ENCODE measurements at regions not wholly inside any gene's neighbourhood (a gene's known extent, or its start where the extent isn't known, plus 50 kb on each side); places are given as distances from the start of the nearest gene placed in this dataset.

GRCh38 chr2:172256886-172257285 lies 154.2 kb upstream of the DLX2 start:
- Histone ChIP-seq H3K4me3 (replicated peaks in 1 of 3; ENCODE audit: low read depth in 2 of 3, low read length in 3 of 3) (no peak overlapping the region), H3K27ac (ENCODE audit: low read depth in 1 of 2, low read length in 2 of 2) (no peak overlapping the region), H3K9me3 (replicated peaks in 1 of 2; ENCODE audit: control insufficient read depth in 1 of 2, insufficient read depth in 1 of 2, low read length in 2 of 2) (no peaks in the 10 kb centered on the region), H3K9ac (ENCODE audit: insufficient read depth, low read length, poor library complexity, severe bottlenecking) (no peak overlapping the region), H3K4me2 (replicated peaks; ENCODE audit: extremely low read depth, low read length, poor library complexity, severe bottlenecking) (no peak overlapping the region), H3K36me3 (replicated peaks in 1 of 2; ENCODE audit: control insufficient read depth in 1 of 2, insufficient read depth in 2 of 2, low read length in 2 of 2) (no peaks in the 10 kb centered on the region), H3K27me3 (ENCODE audit: control insufficient read depth in 2 of 2, insufficient read depth in 2 of 2, low read length in 2 of 2) (no peaks in the 10 kb centered on the region), H3K79me2 (ENCODE audit: insufficient read depth, low read length) (no peaks in the 10 kb centered on the region), H2AFZ (ENCODE audit: insufficient read depth, low read depth, low read length, poor library complexity, severe bottlenecking) (no peak overlapping the region), H4K20me1 (ENCODE audit: insufficient read depth, low read length) (no peaks in the 10 kb centered on the region), H3K4me1 (ENCODE audit: control insufficient read depth in 1 of 2, insufficient read depth in 2 of 2, low read length in 2 of 2) (peaks cover 4 to 15% of the 10 kb centered on the region in 2 donors)
- Mint-ChIP-seq H3K9me3 (peaks cover 0 to 3% (median 0%) of the 10 kb centered on the region in 7 donors), H3K4me3 (no peak overlapping the region), H3K27ac (no peak overlapping the region), H3K4me1 (peaks cover 16% of the 10 kb centered on the region), H3K27me3 (ENCODE audit: low read depth in 3 of 3) (peaks cover 1 to 2% (median 1%) of the 10 kb centered on the region in 3 donors), H3K36me3 (peaks cover 0 to 2% of the 10 kb centered on the region in 2 donors)
- WGBS (ENCODE audit: insufficient coverage), result 100% methylated on average over 1 of the region's 2 CpGs
- TF ChIP-seq CTCF (IDR thresholded peaks at IDR 0.05), result no peak
- no peak for DNase-seq
- intact Hi-C loops (cut with micrococcal nuclease), result no loop called here

DNA sequence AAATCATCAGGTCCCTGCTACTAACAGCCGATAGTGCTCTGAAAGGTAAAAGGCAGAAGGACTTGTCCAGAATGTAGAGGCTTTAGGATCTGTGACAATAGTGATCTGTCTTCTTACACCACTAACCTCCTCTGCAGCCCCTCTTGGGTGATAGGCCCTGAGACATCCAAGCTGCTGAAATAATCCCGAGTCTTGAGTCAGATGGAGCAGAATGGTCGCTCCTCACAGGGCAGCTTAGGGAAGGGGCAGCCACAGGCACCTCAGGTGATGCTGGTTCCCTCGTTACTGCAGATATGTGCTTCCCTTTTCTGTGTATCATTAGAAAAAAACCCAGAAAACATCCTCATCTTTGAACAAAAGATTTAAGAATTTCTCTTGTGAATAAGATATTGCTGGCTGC lies 157.1 kb upstream of the DLX2 start:
- H3K9me3 Mint-ChIP-seq, result peaks cover 0 to 3% (median 0%) of the 10 kb centered on the region in 7 donors
- no peaks in the 10 kb centered on the region for H3K27me3 ChIP-seq (ENCODE audit: control insufficient read depth in 2 of 2, insufficient read depth in 2 of 2, low read length in 2 of 2)
- H3K9ac ChIP-seq (ENCODE audit: insufficient read depth, low read length, poor library complexity, severe bottlenecking), result no peak overlapping the region
- no peaks in the 10 kb centered on the region for H3K9me3 ChIP-seq (replicated peaks in 1 of 2; ENCODE audit: control insufficient read depth in 1 of 2, insufficient read depth in 1 of 2, low read length in 2 of 2)
- no peaks in the 10 kb centered on the region for H4K20me1 ChIP-seq (ENCODE audit: insufficient read depth, low read length)
- H3K27ac ChIP-seq (ENCODE audit: low read depth in 1 of 2, low read length in 2 of 2), result no peak overlapping the region
- intact Hi-C loops (cut with micrococcal nuclease), result no loop called here
- H3K27me3 Mint-ChIP-seq (ENCODE audit: low read depth in 3 of 3), result peaks cover 1 to 5% (median 1%) of the 10 kb centered on the region in 3 donors
- H3K4me3 Mint-ChIP-seq, result no peak overlapping the region
- WGBS (ENCODE audit: insufficient coverage), result 100% methylated on average over 2 of the region's 4 CpGs
- no peak for DNase-seq
- no peak overlapping the region for H2AFZ ChIP-seq (ENCODE audit: insufficient read depth, low read depth, low read length, poor library complexity, severe bottlenecking)
- no peaks in the 10 kb centered on the region for H3K36me3 Mint-ChIP-seq
- TF ChIP-seq CTCF (IDR thresholded peaks at IDR 0.05), result no peak
- no peaks in the 10 kb centered on the region for H3K4me1 Mint-ChIP-seq
- H3K79me2 ChIP-seq (ENCODE audit: insufficient read depth, low read length), result no peaks in the 10 kb centered on the region
- no peak overlapping the region for H3K4me3 ChIP-seq (replicated peaks in 1 of 3; ENCODE audit: low read depth in 2 of 3, low read length in 3 of 3)
- H3K4me1 ChIP-seq (ENCODE audit: control insufficient read depth in 1 of 2, insufficient read depth in 2 of 2, low read length in 2 of 2), result no peaks in the 10 kb centered on the region
- H3K36me3 ChIP-seq (replicated peaks in 1 of 2; ENCODE audit: control insufficient read depth in 1 of 2, insufficient read depth in 2 of 2, low read length in 2 of 2), result no peaks in the 10 kb centered on the region
- H3K4me2 ChIP-seq (replicated peaks; ENCODE audit: extremely low read depth, low read length, poor library complexity, severe bottlenecking), result no peak overlapping the region
- H3K27ac Mint-ChIP-seq, result no peak overlapping the region
